NCI-H510A (cell line): ENCODE measurements at regions not wholly inside any gene's neighbourhood (a gene's known extent, or its start where the extent isn't known, plus 50 kb on each side); places are given as distances from the start of the nearest gene placed in this dataset.

Source experiments
- DNase-seq: peaks from one replicate; lab custom pipeline; 2025; lab: John Stamatoyannopoulos, UW

- DNase-seq, result no peak
Observed at GRCh38 chr1:106879538-106879937, 176.9 kb upstream of the PRMT6 start.

DNA sequence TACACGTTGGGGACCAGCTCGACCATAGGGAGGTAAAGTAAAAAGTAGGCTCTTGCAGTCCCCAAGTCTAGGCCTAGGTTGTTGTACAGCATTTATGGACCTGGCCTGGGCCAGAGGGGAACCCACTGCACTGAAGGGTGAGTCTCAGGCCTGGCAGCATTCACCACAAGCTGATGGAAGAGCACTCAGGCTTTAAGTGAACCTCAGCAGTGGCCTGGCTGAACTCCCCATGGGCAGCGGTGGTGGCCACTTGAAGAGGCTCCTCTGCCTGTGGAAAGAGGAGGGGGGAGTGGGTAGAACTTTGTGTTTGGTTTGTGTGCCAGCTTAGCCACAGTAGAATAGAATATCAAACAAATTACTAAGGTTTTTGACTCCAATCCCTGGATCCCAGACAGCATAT lies 176.2 kb upstream of the PRMT6 start:
- DNase-seq, result no peak

DNA sequence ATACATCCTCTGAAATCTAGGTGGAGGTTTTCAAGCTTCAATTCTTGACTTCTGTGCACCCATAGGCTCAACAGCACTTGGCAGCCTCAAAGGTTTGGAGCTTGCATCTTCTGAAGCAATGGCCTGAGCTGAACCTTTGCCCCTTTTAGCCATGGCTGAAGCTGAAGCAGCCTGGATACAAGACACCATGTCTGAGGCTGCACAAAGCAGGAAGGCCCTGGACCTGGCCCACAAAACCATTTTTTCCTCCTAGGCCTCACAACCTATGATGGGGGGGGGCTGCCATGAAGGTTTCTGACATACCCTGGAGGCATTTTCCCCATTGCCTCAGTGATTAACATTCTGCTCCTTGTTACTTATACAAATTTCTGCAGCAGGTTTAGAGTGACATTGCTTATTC lies 173.3 kb upstream of the PRMT6 start:
- DNase-seq, result no peak

GRCh38 chr1:106889059-106889458 lies 167.4 kb upstream of the PRMT6 start:
- DNase-seq, result no peak

GRCh38 chr1:106889583-106889982 lies 166.9 kb upstream of the PRMT6 start:
- DNase-seq, result no peak

DNA sequence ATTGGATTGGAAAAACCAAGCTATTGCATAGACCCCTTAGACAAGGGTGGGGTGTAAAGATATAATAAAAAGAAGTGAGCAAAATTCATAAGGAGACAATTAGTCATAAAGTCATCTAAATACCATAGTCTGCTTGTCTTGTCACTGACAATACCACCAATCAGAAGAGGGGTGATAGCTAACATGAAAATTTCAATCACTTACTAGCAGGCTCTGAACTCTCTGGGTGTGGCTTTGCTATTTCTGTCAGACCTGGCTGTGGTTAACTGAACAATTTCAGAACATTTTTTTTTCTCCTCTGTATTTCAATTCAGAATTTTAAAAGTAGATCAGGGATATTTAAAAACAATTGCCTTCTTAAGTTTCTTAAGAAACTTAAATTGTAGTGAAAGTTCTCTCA lies 158.5 kb upstream of the PRMT6 start:
- no peak for DNase-seq

DNA sequence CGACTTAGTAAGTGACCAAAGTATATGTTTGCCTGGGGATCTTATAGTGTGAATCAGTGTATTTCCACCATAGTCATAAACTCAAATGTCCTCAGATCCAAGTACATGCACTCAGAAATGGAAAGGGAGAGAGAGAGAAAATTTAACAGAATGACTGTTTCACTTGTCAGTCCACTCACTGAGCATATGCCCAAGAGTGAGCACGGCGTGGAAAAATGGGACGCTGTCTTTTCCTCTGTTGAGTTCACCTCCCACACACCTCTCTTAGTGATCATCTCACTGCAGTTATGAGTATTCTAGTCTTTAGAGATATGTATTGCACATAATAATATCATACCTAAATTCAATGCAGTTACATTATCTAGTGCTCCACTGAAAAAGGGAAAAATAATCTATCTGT lies 156.8 kb upstream of the PRMT6 start:
- no peak for DNase-seq

DNA sequence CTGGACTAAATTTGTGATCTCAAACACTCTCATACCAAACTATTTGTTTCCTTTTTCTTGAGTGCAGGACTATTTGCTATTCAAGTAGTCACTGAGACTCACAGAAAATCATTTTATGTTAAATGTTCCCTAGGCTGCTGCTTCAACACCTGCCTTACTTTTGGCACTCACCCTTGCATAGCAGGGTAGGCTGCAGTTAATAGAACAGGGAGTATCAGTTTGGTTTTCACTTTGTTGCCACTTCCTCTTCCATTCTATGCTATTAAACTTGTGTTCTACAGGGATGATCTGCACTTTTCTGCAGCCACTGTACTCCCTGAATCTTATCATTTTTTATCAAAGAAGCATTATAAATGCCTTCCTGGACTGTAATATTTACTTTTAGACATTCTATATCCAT lies 148.7 kb upstream of the PRMT6 start:
- no peak for DNase-seq

DNA sequence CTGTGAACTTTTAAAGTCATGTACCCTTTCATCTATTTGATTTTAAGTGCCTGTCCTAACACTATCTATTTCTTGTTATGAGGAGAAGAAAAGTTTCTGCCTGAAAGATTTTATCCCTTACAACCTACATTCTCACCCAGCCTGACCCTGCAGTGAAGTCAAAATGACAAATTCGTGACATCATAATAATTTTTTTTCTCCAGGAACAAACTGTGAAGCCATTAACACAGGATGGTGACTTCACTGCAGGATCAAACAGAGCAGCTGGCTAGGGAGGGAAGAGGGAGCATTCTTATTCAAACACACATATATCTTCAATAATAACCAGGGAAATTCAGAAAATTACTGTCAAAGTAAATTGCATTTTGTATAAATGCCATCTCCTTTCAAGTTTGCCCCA lies 147.8 kb upstream of the PRMT6 start:
- no peak for DNase-seq

DNA sequence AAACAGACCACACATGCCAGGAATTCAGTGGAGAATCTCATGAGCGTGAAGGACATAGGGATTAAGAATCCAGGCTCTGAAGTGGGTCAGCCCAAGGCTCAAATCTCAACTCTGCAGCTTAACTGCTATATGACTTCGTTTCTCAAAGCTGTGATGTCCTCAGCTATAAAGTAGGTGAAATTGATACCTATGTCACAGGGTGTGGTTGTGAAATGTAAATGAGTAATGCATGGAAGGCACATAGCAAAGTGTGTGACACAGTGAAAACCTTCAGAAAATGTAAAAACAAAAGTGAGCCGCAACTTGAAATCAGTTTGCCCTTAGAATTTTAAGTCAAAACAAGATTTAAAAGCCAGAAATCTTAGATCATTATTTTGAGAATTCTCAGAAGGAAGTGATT lies 145.7 kb upstream of the PRMT6 start:
- no peak for DNase-seq

- DNase-seq, result no peak
Observed at GRCh38 chr1:106912131-106912530, 144.3 kb upstream of the PRMT6 start.

GRCh38 chr1:106921186-106921585 lies 135.3 kb upstream of the PRMT6 start:
- DNase-seq, result no peak

DNA sequence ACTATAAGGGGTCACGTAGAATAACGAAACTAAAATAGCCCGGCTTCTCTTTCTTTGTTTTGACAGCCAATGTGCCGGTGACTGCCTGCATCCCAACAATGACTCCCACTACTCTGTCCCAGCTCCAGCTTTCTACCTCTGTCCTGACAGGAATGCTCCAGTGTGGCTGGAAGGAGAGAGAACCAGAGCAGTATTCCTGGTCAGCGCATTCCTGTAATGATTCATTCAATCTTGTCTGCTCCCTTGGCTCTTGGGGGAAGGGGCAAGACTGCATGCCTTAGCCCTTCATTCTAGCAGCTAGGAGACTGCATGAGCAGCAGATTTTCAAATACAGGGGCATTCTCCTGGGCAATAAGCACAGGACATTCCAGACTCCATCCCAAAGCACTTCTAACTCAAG lies 132.1 kb upstream of the PRMT6 start:
- no peak for DNase-seq

- no peak for DNase-seq
Observed at GRCh38 chr1:106925750-106926149, 130.7 kb upstream of the PRMT6 start.

GRCh38 chr1:106926803-106927582 lies 129.5 kb upstream of the PRMT6 start:
- no peak for DNase-seq

- DNase-seq, result no peak
Observed at GRCh38 chr1:106937104-106937503, 119.4 kb upstream of the PRMT6 start.

DNA sequence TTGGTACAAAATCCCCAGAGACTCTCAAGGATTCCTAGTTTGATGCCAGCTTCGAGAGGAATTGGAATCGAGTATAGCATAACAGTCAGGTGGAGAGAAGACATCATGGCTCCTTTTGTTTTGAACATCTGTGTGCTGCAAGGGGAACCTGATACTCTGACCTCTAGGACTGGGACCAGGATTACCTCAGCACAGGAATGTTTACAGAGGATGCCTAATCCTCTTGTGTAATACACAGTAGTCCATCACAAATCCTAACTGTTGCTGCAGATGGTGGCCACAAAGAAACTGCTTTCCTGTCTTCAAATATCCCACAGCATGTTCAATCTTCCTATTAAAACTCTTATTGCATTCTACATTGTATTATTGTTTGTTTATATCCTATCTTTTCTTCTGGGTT lies 111.8 kb upstream of the PRMT6 start:
- no peak for DNase-seq

- DNase-seq, result no peak
Observed at GRCh38 chr1:106952776-106953175, 103.7 kb upstream of the PRMT6 start.

DNA sequence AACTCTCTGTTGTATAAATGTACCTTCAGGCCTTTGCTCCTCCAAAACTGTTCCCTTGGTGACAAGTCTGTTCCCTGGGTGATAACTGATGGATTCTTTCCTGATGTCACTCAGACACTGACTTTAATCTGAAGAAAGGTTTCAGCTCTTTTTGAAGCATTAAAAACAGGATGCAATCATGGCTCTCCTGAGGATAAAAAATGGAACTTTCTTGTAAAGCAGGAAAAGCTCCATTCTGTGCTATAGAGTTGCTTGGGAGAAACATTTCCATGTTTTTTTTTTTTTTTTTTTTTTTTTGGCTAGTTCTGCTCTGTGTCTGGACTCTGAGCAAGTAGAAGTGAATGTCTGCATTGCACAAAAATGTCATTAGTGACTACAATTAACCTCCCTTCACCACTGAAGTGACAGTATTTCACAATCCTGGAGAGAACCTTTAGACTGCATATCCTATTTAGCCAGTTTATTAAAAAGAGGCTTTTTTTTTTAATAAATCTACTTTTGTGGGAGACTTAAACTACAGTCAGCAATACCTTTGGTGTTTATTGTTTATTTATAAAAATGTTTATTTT lies 101.7 kb upstream of the PRMT6 start:
- DNase-seq, result no peak

DNA sequence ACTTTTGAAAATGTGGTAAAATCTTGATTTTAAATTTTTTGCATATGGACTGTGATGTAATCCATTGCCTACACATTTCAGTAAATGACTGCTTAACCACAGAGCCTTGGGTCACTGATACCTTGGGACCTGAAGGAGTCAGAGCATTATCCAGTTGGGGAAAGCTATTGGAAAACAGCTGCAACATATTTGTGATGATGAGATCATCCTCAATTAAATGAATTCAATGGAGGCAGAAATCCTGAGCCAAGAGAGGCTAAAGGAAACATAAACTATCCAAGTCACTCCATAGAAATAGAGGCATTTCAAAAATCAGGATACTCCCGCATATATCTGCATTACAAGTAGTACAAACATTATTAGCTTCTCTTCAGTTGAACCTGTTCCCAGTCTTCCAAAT lies 99.8 kb upstream of the PRMT6 start:
- no peak for DNase-seq

GRCh38 chr1:106957795-106958194 lies 98.7 kb upstream of the PRMT6 start:
- no peak for DNase-seq

DNA sequence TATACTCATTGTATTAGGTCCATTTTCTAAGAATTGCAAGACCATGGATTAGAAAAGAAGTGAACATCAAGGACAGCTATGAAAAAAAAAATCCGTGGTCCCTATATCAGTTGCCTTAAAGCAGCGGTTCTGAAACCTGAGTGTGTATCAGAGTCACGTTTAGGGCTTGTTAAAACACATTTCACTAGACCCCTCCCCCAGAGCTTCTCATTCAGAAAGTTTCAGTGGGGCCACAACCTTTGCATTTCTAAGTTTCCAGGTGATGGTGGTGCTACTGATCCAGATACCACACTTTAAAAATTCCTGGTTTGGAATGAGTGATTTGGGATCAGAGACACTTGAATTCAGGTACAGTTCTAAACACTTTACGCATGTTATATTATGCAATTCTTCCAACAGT lies 96.1 kb upstream of the PRMT6 start:
- no peak for DNase-seq

GRCh38 chr1:106961646-106962045 lies 94.8 kb upstream of the PRMT6 start:
- DNase-seq, result no peak

DNA sequence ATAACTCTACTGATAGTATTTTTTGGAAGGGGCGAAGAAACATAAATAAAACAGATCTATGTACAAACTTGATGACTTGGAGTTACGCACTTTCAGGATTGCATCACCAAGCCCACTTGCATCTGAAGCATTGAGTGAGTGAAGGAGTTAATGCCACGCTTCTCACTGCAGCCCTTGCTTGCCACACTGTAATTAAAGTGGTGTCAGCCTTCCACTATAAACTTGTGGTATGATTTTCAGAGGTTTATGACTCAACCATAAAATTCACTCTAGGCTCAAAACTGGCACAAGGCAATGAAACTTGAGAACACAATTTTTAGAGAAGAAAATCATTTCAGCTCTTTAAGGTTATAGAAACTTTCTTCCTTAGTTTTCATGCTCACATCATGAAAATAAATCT lies 93.9 kb upstream of the PRMT6 start:
- no peak for DNase-seq
